Activated CD4-positive, alpha-beta T cell treated with anti-CD3 and anti-CD28 coated beads, Interleukin-2, amount 50 U/mL, for 24 hours (primary cell): ENCODE measurements at regions not wholly inside any gene's neighbourhood (a gene's known extent, or its start where the extent isn't known, plus 50 kb on each side); places are given as distances from the start of the nearest gene placed in this dataset.

Experiments used
- DNase-seq, 2 donors: peaks; one replicate each; pipeline ENCODE4 v3.0.0-alpha.2; 2020; ENCODE audit warnings: low read depth in 1 of 2, low spot score in 1 of 2

GRCh38 chr2:88283886-88284592, 113.9 kb downstream of the THNSL2 start:
- DNase-seq = no peak

- no peak for DNase-seq
These were observed 111.4 kb downstream of the THNSL2 start for GRCh38 chr2:88281302-88282217.

- no peak for DNase-seq
These were observed 99.7 kb downstream of the THNSL2 start for GRCh38 chr2:88269836-88270235.

- no peak for DNase-seq
These were observed 95.5 kb downstream of the THNSL2 start for GRCh38 chr2:88265352-88266303.

GRCh38 chr2:88263861-88264260, 93.7 kb downstream of the THNSL2 start:
- no peak for DNase-seq

GRCh38 chr2:88261725-88262124, 91.6 kb downstream of the THNSL2 start:
- no peak for DNase-seq

GRCh38 chr2:88258208-88258607, 88.1 kb downstream of the THNSL2 start:
- no peak for DNase-seq

- no peak for DNase-seq
These were observed 84.4 kb downstream of the THNSL2 start for GRCh38 chr2:88254437-88255091.

- no peak for DNase-seq
These were observed 83.9 kb downstream of the THNSL2 start for GRCh38 chr2:88253997-88254396.

- DNase-seq = no peak
These were observed 83.2 kb downstream of the THNSL2 start for GRCh38 chr2:88253375-88253774.

GRCh38 chr2:88252646-88253045, 82.5 kb downstream of the THNSL2 start:
- no peak for DNase-seq

- DNase-seq = no peak
These were observed 82.0 kb downstream of the THNSL2 start for GRCh38 chr2:88252111-88252510.

- DNase-seq = no peak
These were observed 80.3 kb downstream of the THNSL2 start for GRCh38 chr2:88250404-88250803.

- DNase-seq = no peak
These were observed 78.2 kb downstream of the THNSL2 start for GRCh38 chr2:88248280-88248828.

GRCh38 chr2:88247531-88247930, 77.4 kb downstream of the THNSL2 start:
- no peak for DNase-seq

- DNase-seq = no peak
These were observed 75.0 kb downstream of the THNSL2 start for GRCh38 chr2:88245109-88245508.

GRCh38 chr2:88239781-88240180, 69.6 kb downstream of the THNSL2 start:
- DNase-seq = no peak

GRCh38 chr2:88236666-88237065, 66.5 kb downstream of the THNSL2 start:
- no peak for DNase-seq
